GDM1 (cell line): ENCODE measurements at regions not wholly inside any gene's neighbourhood (a gene's known extent, or its start where the extent isn't known, plus 50 kb on each side); places are given as distances from the start of the nearest gene placed in this dataset.

ENCODE experiments used
- DNase-seq: peaks from one replicate; lab custom pipeline; 2025; lab: John Stamatoyannopoulos, UW

- DNase-seq = no peak
Measured at GRCh38 chr5:68748101-68748500, 345.7 kb upstream of the SLC30A5 start.

GRCh38 chr5:68749077-68749476 is 344.7 kb upstream of the SLC30A5 start:
- no peak for DNase-seq

- no peak for DNase-seq
Measured at GRCh38 chr5:68749631-68750030, 344.2 kb upstream of the SLC30A5 start.

GRCh38 chr5:68751661-68752060 is 342.2 kb upstream of the SLC30A5 start:
- no peak for DNase-seq

- DNase-seq = no peak
Measured at GRCh38 chr5:68754536-68754935, 339.3 kb upstream of the SLC30A5 start.

- DNase-seq = no peak
Measured at GRCh38 chr5:68755293-68755692, 338.5 kb upstream of the SLC30A5 start.

- peak; percentile 4 for DNase-seq
Measured at GRCh38 chr5:68757006-68757405, 336.8 kb upstream of the SLC30A5 start.

- DNase-seq = no peak
Measured at GRCh38 chr5:68757626-68758212, 336.1 kb upstream of the SLC30A5 start.

- no peak for DNase-seq
Measured at GRCh38 chr5:68759593-68759992, 334.2 kb upstream of the SLC30A5 start.

- DNase-seq = no peak
Measured at GRCh38 chr5:68762201-68762600, 331.6 kb upstream of the SLC30A5 start.

GRCh38 chr5:68766952-68767464 is 326.8 kb upstream of the SLC30A5 start:
- no peak for DNase-seq

GRCh38 chr5:68770551-68770950 is 323.3 kb upstream of the SLC30A5 start:
- DNase-seq = no peak

- no peak for DNase-seq
Measured at GRCh38 chr5:68771221-68771620, 322.6 kb upstream of the SLC30A5 start.

GRCh38 chr5:68771732-68772131 is 322.1 kb upstream of the SLC30A5 start:
- DNase-seq = no peak

- no peak for DNase-seq
Measured at GRCh38 chr5:68776381-68776780, 317.4 kb upstream of the SLC30A5 start.

GRCh38 chr5:68777135-68777534 is 316.7 kb upstream of the SLC30A5 start:
- no peak for DNase-seq

GRCh38 chr5:68778484-68778883 is 315.3 kb upstream of the SLC30A5 start:
- DNase-seq = no peak

- DNase-seq = no peak
Measured at GRCh38 chr5:68780299-68780955, 313.4 kb upstream of the SLC30A5 start.

- no peak for DNase-seq
Measured at GRCh38 chr5:68793074-68793473, 300.7 kb upstream of the SLC30A5 start.

GRCh38 chr5:68793993-68794392 is 299.8 kb upstream of the SLC30A5 start:
- DNase-seq = no peak

GRCh38 chr5:68795190-68795589 is 298.6 kb upstream of the SLC30A5 start:
- no peak for DNase-seq

- DNase-seq = no peak
Measured at GRCh38 chr5:68798877-68799843, 294.7 kb upstream of the SLC30A5 start.

- no peak for DNase-seq
Measured at GRCh38 chr5:68802430-68802829, 291.4 kb upstream of the SLC30A5 start.
